HG02588 (cell line): ENCODE measurements at regions not wholly inside any gene's neighbourhood (a gene's known extent, or its start where the extent isn't known, plus 50 kb on each side); places are given as distances from the start of the nearest gene placed in this dataset.
"Not testable (repeated sequence)": the region's sequence is repeated elsewhere in the genome, so short reads cannot be mapped to it uniquely, and the experiment has no call there.

ENCODE experiments used
- ATAC-seq: cut with Tn5 transposase; IDR thresholded peaks from one replicate; pipeline ENCODE4 v1.9.1; 2021; ENCODE audit warnings: mild to moderate bottlenecking, moderate library complexity; ENCODE audit not compliant: unreplicated experiment

DNA sequence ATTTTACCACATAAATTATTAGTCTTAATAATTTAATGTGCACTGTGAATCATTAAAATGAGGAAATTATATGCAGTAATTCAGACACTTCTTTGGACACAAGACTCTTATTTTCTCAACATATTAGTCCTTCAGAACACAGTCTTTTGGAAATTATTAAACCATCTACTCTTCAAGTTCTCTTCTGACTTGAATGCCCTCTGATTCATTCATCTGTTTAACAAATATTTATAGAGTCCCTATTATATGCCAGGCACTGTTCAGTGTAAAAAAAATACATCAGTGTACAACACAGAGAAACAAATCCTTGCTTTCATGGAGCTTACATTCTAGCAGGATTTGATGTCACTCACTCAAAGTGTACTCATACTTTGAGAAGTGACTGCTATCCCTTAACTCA, 163.4 kb upstream of the IL12B start:
- no peak for ATAC-seq

DNA sequence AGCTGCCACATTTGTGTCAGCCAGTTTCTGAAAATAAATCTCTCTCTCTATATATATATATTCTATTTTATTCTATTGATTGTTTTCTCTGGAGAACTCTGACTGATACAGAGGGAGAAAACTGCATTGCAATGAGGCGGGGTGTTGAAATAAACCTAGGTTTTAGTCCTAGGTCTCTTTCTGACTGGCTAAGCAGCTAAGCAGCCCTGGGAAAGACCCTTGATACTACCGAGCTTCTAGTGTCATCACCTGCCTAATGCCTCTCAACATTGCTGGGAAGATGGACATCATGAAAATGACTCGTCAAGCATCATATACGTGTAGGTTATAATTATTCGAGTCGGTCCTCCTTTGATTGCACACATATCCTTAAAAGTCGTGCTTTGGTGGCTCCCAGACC, 166.5 kb upstream of the IL12B start:
- ATAC-seq, result no peak

DNA sequence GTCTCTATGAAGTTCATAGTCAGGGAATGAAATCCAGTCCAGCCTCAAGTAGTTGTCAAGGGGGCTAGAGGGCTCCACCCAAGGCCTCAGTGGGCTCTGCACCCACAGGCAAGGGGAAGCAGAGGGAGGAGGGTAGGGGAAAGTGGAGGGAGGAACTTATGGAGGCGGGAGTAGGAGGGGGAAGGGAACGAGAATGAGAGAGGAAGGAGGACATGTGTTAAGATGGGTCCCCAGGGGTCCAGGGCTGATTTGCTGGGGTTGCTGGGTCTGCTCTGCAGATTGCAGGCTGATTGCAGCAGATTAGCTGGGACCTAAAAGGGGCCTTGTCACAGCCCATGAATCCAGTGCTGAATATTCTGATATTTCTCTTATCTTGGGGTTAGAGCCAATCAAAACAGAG, 166.9 kb upstream of the IL12B start:
- ATAC-seq, result no peak

DNA sequence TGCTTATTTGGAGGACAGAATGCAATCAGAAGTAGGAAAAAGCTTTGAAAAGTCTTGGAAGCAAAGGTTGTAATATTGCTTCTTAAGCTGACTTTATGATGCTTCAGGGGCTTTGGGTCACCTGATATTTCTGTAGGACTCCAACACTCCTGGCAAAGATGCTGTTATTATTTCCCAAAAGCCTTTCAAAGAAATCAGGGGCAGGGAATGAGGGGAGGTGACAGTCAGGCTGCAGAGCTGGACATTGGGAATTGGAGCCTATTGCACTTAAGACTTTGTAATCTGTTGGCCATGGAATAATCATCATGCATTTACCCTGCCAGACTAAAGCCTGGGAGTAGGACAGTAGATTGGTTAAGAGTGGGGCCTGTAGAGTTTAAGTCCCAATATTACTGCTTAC, 168.3 kb upstream of the IL12B start:
- ATAC-seq, result no peak

DNA sequence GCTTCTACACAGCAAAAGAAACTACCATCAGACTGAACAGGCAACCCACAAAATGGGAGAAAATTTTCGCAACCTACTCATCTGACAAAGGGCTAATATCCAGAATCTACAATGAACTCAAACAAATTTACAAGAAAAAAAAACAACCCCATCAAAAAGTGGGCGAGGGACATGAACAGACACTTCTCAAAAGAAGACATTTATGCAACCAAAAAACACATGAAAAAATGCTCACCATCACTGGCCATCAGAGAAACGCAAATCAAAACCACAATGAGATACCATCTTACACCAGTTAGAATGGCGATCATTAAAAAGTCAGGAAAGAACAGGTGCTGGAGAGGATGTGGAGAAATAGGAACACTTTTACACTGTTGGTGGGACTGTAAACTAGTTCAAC, 171.8 kb upstream of the IL12B start:
- not testable (repeated sequence) for ATAC-seq

DNA sequence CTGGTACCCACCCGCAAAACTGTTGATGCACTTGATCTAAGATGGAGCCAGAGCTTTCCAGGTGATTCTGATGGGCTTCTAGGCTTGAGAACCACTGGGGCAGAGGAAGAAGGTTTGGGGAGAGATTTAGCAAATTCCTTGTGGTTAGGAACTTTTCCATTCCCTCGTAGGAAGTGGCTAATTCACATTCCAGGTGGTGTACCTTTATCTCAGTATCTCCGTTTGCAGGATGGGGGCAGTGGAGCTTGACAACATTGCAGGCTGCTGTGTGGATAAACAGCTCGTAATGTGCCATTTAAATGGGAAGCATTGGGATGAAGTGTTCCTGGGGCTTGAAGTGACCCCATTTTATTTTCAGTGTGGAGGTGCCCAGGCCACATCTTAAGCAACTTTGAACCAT, 172.9 kb upstream of the IL12B start:
- ATAC-seq, result no peak

DNA sequence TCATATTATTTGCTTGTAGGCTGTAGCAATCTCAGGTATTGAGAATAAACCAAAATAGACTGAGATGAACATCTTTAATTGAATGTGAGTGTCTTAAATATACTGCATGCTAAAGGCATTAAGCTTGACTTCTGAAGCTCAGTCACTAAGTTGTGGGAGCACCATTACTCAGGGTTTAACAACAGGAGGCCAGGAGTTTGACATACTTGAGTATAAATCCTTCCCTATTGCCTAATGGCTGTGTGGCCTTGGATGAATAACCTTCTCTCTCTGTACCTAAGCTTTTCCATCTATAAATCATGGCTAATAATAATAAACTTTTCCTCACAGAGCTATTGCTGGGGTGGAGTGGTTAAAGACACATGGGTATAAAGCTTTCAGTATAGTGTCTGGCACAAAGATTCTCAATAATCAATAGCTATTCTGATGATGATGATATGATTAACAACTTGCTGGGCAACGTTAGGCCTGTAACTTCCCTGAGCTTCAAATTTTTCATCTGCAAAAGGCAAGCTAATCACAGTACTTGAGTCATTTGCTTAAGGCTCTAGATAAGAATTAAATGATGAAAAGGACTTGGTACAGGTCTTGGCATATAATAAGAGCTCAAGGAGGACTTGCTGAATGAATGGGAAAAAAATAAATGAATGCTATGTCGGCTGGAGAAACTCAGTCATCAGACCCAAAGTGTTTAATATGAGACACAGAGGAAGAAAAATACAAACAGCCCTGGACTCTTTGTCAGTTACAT, 174.0 kb upstream of the IL12B start:
- no peak for ATAC-seq

DNA sequence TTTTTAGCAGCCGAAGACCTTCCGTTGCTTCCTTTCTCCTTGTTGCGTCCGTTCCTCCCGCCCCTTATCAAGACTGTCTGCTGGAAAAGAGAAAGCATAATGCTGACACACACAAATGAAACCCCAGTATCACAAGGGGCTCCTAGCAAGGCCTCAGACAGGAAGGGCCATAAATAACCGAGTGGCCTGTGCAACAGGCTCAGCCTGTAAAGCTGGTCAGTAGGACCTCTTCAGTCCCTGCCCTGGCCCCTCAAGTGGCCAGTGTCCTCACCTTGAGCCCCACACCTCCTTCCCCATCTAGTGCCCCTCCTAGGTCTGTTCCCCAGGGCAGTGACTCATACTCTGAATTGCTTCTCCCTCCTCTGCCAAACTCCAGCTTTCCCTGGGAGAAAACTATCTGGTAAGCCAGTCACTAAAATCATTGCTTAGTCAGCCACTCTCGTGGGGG, 174.6 kb upstream of the IL12B start:
- no peak for ATAC-seq

DNA sequence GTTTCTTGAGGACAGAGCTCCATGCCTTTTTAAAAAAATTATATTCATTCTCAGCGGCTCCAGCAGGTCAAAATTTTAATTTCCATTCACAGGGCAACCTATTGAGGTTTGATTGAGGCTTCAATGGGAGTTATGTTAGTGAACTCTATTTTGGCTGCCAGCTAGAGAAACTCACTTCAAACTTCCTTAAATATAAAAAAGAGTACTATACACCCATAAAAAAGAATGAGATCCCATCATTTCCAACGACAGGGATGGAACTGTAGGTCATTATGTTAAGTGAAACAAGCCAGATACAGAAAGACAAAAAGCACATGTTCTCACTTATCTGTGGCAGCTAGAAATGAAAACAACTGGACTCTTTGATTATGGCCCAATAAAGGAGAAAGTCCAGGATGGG, 176.8 kb upstream of the IL12B start:
- no peak for ATAC-seq

DNA sequence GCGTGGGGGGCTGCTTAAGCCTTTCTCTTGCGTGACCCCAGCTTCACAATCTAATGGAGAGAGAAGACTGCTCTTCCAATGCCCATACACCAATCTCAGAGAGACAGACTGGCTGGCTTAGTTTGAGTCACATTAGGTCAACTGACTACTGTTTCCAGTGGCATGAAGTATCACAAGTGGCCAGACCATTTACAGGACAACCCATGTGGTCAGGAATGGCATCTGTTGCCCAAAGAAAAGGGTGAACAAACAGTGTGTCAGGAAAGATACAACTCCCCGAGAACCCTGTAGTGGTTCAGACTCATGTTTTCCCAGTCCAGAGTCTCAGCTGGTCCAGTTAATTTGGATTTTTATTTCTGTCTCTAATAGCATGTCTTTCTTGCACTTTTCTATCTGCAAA, 177.4 kb upstream of the IL12B start:
- no peak for ATAC-seq

DNA sequence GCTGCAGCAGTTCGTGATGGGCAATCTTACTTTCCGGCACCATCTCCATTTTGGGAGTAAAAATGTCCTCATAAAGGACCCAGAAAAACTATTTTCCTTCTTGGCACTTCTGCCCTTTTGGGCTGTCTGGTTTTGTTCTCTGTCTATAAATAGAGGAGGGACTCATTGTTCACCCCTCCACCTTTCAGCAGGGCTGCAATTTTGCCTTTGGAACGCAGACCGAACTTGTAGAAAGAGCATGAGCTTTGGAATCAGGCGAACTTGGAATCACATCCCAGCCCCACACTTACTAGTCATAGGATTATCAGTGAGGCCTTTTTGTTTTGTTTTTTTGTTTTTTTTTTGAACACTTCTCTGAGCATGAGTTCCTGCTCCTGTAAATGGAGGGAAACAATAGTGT, 178.1 kb upstream of the IL12B start:
- ATAC-seq, result no peak

DNA sequence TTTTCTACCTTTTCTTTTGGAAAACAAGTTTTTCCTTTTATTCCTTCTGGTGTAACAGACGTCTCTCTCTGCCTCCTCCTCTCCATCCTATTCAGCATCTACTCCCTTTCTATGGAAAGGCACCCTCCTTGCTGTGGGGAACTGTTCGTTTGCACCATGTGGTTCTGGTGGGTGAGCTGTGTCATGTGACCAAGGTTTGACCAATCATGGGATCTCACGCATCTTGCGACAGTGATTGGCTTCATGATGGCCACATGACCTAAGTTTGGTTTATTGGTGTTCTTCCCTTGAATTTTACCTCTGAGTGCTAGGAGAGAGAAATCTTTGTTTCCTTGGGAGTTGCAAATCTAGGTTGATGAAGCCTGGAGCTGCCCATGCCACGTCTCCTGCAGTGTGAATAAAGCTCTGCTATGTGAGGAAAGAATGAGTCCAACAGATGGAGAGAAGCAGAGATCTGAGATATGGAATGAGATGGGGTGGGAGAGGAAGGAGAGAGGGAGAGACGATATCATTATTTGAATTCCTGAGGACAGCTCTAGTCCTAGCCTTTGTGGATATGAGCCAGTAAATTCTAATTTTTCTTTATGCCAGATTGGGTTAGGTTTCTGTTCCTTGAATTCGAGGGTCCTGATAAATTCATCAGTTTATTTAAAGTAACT, 178.8 kb upstream of the IL12B start:
- ATAC-seq, result no peak

DNA sequence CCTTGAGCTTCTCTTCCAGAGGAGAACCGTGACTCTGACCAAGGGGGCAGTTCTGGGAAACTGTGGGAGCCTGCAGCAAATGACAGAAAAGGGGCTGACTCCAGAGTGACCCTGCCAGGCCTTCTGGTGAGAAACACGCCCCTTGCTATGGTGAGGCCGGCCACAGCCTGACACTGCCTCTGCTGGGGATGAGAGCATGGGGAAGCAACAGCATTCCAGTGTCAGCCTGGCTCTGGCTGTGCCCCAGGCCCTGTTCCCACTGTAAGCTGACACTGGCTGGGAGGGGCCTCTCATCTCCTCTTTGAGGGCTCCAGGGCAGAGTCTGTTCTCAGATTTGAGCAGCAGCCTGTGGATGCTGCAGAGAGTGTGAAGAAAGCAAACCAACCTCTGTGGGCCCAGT, 180.0 kb upstream of the IL12B start:
- no peak for ATAC-seq

DNA sequence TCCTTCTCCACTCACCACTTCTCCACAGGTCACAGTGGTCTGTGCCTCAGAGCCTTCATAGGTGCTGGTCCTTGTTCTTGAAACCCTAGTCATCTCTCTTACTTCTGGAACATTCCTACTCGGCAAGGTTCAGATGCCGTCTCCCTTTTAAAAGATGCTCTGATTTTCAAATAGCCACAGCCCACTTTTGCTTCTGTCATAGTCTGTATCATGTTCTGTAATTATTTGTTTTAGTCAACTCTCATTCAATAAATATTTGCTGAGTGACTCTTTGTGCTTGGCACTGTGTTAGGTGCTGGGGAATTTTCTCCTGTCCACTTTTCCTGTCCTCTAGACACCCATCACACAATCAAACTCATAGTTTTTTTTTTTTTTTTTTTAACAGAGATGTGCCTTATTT, 181.3 kb upstream of the IL12B start:
- ATAC-seq, result no peak

DNA sequence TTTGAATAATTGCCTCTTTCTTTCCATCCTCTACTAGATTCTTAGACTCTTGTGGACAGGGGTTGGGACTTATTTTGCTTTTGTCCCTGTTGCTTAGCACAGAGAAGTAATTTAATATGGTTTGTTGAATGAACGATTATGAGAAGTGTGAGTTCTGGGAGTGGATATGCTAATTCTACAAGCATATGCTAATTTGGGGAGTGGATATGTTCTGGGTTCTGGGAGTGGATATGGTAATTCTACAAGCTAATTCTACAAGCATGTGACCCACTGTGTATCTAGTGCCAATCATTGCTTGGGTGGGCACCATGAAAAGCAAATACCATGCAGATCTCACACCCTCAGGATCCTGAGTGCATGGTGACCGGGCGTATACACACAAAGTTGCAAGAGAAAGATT, 181.8 kb upstream of the IL12B start:
- ATAC-seq, result no peak

DNA sequence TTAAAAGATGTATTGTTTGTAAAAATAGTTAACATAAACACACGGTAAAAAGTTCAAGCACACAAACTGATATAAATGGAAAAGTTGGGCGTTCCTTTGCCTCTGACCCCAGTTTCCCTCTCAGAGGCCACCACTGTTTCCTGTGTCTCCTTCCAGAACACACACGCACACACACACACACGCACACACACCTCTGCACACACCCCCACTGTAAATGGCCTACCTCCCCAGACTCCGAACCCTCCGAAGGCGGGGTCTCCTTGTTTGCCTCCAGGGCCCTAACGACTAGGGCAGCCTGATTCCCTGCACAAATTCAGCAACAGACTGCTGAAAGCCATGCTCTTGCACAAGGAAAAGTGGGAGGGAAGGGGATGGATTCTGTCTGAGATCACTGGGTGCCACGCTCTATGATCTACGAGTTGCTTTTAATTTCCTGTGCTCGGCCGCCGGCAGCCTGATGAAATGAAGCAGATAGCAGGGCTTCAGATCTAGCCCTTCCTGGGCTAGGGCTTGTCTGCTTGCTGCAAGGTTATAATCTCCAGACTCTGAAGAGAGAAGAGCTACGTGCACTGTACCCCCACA, 184.0 kb upstream of the IL12B start:
- ATAC-seq, result no peak

DNA sequence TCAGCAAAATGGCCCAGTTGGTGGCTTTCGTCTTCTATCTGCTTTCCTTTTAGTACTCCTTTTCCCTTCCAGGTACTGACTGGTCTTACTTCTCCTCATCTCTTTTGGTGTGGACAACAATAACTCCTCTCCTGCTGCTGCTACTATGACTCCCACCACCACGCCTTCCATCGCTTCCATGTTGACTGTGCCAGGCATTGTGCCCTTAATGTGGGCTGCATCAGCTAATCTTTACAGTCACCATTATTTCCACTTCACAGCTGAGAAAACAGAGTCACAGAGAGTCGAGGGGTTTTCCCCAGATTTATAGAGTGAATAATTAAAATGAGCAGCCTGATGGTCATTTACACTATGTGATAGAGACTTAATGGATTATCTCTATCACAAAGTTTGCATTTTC, 184.9 kb upstream of the IL12B start:
- no peak for ATAC-seq

DNA sequence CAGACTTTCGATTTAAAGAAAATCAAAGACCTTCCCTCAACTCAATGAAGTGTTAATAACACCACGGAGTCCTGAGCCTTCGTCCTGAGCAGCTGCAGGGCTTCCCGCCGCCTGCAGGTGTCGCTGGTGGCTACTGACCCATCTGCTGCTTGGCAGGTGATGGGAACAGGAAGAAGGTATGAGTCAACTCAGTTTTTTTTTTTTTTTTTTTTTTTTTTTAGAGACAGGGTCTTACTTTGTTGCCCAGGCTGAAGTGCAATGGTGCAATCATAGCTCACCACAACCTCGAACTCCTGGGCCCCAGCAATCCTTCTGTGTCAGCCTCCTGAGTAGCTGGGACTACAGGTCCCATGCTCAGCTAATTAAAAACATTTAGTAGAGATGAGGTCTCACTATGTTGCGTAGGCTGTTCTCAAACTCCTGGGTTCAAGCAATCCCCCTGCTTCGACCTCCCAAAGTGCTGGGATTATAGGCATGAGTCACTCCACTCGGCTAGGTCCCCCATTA, 185.7 kb upstream of the IL12B start:
- peak; percentile 94 for ATAC-seq

DNA sequence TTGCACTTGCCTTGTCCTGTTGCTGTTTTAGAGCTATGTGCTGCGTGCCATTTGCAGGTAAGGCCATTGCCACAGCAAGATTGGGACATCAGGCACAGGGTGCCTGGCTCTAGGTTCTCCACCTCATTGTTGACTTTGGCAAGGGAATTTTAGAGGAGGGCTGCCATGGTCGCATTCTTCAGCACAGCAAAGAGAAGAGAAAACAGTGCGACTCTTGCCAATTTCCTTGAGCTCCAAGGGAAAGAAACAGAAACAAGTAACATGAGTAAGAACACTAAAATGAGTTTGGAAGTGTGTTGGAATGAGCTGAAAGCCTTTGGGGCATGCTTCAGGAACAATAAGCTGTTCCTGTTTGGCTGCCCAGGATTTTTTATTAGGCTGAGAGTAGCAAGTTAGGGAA, 188.1 kb upstream of the IL12B start:
- ATAC-seq, result no peak

DNA sequence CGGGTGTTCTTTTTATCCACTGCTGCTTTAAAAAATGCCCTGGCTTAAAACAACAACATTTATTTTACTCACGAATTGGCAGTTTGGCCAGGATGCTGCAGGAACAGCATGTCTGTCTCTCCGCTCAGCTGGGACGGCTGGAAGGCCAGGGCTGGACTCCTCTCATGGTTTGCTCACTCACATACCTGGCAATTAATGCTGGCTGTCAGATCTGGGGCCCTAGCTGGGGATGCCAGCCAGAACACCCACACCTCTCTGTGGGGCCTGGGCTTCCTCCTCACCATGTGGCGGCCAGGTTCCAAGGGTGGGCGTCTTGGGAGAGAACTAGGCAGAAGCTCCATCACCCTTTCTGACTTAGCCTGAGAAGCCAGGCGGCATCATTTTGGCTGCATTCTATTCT, 189.1 kb upstream of the IL12B start:
- no peak for ATAC-seq

DNA sequence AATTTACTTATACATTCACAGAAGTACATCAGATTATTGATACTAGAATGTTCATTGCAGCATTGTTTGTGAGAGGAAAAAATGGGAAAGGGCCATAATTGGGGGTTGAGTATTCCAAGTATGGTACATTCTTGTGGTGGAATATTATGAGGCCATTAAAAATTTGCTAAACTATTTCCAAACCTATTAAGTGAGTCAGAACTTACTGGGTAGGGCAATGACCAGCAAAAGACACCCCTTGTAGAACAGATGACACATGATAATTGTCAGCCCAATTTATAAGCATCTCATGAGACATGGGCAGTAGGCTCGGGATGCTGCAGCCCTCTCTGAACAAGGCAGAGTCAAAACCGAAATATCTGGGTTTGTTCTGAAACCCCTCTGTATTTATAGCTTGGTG, 192.6 kb upstream of the IL12B start:
- ATAC-seq, result no peak

DNA sequence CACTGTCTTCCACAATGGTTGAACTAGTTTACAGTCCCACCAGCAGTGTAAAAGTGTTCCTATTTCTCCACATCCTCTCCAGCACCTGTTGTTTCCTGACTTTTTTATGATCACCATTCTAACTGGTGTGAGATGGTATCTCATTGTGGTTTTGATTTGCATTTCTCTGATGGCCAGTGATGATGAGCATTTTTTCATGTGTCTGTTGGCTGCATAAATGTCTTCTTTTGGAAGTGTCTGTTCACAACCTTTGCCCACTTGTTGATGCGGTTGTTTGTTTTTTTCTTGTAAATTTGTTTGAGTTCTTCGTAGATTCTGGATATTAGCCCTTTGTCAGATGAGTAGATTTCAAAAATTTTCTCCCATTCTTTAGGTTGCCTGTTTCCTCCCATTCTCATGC, 194.0 kb upstream of the IL12B start:
- not testable (repeated sequence) for ATAC-seq
